BJ (cell line): ENCODE measurements at regions not wholly inside any gene's neighbourhood (a gene's known extent, or its start where the extent isn't known, plus 50 kb on each side); places are given as distances from the start of the nearest gene placed in this dataset.

Source experiments
- CTCF ChIA-PET: fragments of 350-600 bp; formaldehyde crosslinking; extraction: SDS; loops from one replicate; lab custom pipeline; 2021; ENCODE audit warnings: antibody characterized with exemption, inconsistent platforms; lab: Yijun Ruan, JAX
- POLR2A ChIA-PET: fragments of 300-600 bp; sonication (Branson Sonifier 250); formaldehyde crosslinking; extraction: SDS; loops from one replicate; lab custom pipeline; 2021; ENCODE audit warnings: antibody characterized with exemption; lab: Charles Lee
- DNase-seq: peaks from one replicate; pipeline ENCODE4 v3.0.0-alpha.2; 2011; ENCODE audit warnings: low read depth
- H3K27me3 ChIP-seq: 2 replicates; pipeline ENCODE4 v1.6.0; 2011; ENCODE audit warnings: low read length; ENCODE audit not compliant: control insufficient read depth, insufficient read depth
- H3K36me3 ChIP-seq: 2 replicates; pipeline ENCODE4 v1.5.1; 2011; ENCODE audit warnings: low read length; ENCODE audit not compliant: control insufficient read depth, insufficient read depth
- H3K4me3 ChIP-seq: 2 replicates; pipeline ENCODE4 v1.5.1; 2011; ENCODE audit warnings: low read depth, mild to moderate bottlenecking, control low read depth, low read length
- CTCF ChIP-seq: IDR thresholded peaks from 2 replicates; pipeline ENCODE4 v1.5.1; 2011; ENCODE audit warnings: low read depth, mild to moderate bottlenecking, control low read depth, inconsistent platforms, low read length, moderate library complexity; ENCODE audit not compliant: insufficient read depth

- ChIA-PET CTCF (interaction anchor here (1.4 to 1.5 kb wide), 2 partner anchors 80 to 83 kb away, joined by 3 to 6 read pairs; partner anchors contain the start of gene CEBPB), POLR2A (no interaction called here)
- no peaks in the 10 kb centered on the region for H3K36me3 ChIP-seq
- no peak overlapping the region for H3K4me3 ChIP-seq
- TF ChIP-seq CTCF, result no peak
- H3K27me3 ChIP-seq, result no peaks in the 10 kb centered on the region
- DNase-seq, result no peak
These were observed 81.0 kb downstream of the CEBPB start for GRCh38 chr20:50271612-50272011.

GRCh38 chr20:50272030-50272723 lies 81.5 kb downstream of the CEBPB start:
- POLR2A ChIA-PET, result no interaction called here
- H3K36me3 ChIP-seq, result no peaks in the 10 kb centered on the region
- CTCF ChIA-PET, result interaction anchor here (1.5 kb wide), 1 partner anchor 81 kb away, joined by 3 read pairs; the partner anchor contains the start of gene CEBPB
- TF ChIP-seq CTCF, result no peak
- no peak for DNase-seq
- H3K27me3 ChIP-seq, result no peaks in the 10 kb centered on the region
- H3K4me3 ChIP-seq, result no peak overlapping the region

- Histone ChIP-seq H3K36me3 (no peaks in the 10 kb centered on the region), H3K4me3 (no peak overlapping the region), H3K27me3 (no peaks in the 10 kb centered on the region)
- TF ChIP-seq CTCF, result no peak
- DNase-seq, result no peak
- POLR2A ChIA-PET, result no interaction called here
- CTCF ChIA-PET, result interaction anchor here (1.5 kb wide), 1 partner anchor 82 kb away, joined by 3 read pairs; the partner anchor contains the start of gene CEBPB
These were observed 82.3 kb downstream of the CEBPB start for GRCh38 chr20:50272724-50273446.

- no peaks in the 10 kb centered on the region for H3K27me3 ChIP-seq
- ChIA-PET POLR2A (no interaction called here), CTCF (interaction anchor here (0.7 to 1.4 kb wide), 4 partner anchors 13 to 187 kb away, joined by 3 read pairs; no protein-coding TSS in a partner anchor)
- no peak overlapping the region for H3K4me3 ChIP-seq
- DNase-seq, result no peak
- H3K36me3 ChIP-seq, result no peaks in the 10 kb centered on the region
- TF ChIP-seq CTCF, result no peak
These were observed 83.2 kb downstream of the CEBPB start for GRCh38 chr20:50273601-50274491.
